ENCODE measurements at regions not wholly inside any gene's neighbourhood (a gene's known extent, or its start where the extent isn't known, plus 50 kb on each side); places are given as distances from the start of the nearest gene placed in this dataset.

DNA sequence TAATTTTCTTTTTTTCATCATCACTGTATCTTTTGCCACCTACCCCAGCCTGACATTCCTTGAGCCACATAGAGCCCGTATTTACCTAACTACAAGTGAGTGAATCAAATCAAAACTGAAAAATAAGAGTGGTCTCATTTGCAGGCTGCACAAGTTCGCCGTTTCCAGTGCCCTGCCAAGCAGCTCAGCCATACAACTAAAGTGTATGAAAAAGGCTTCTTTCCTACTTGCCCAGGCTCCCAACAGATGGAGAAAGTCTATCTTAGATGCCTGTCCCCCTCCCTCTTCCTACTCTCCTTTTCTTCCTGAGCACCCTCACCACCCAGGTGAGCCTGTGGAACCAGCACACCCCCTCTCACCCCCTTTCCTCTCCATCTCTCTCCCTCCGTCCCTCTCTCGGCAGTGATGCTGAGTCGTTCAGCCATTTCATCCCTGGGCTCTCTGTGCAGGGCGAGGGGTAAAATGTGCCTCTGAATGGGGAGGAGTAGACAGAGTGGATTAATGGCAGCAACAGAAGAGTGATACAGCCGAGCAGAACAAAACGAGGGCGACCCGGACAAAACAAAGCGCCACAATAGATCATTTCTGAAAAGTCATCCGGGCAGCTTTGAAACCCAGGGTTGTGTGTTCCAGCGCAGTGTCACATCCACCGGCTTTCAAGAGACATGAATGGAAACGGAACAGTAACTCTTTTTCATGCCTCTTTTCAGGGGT is 65.0 kb upstream of the POU3F3 start:
- no peak for FAIRE-seq

DNA sequence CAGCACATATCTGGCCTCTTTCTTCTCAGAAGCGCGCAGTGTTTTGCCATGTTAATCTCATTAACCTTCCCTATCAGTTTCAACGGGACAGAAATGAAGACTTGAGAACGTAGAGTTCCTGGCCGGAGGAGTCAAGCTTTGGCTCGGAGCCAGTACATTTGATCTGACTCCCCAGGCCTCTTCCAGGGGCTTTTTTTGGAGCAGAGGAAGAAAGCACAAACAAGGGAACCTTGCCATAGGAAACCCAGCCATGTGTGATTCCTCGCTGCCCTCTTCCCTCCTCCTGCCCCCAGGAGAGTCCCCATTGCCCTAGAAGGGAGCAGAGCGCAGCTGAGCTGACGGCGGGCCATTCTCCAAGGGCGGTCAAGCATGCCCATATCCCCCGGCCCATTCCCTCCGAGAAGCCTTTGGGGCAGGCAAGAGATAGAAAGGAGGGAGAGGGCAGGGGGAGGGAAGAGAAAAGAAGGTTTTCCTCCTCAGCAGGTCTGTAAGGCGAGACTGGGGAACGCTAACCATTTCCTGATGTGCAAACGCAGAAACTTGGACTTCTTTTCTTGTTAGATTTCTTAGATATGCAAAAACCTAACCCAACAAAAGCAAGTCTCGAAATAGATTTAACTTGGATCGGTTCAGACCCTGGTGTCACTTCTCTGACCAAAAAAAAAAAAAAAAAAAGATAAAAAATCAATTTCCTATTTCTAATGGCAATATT is 63.7 kb upstream of the POU3F3 start:
- FAIRE-seq, result no peak

DNA sequence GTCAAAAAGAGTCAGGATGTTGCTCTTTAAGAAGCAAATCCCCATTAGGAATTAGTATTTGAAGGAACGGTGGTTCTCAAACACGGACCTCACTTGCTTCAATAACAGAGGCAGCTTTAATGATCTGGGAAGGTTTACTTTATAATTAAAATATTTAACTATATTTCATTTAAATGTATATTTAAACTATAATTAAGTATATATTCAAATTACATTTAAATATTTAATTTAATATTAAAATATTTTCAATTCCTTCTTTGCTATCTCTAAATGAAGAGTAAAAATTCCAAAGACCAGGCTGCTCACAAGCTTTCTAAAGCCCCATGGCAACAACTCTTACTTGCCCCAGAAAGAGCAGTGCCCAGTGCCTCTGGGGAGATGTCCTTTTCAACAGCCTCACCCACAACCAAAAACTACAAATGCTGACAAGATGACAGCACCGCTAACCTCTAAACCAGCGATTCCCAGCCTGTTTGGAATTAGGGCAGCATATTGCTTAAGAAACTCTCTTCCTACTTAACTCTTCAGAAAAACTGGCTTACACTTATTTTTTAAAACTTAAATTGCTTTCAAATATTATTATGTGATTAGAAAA is 62.9 kb upstream of the POU3F3 start:
- FAIRE-seq, result no peak

DNA sequence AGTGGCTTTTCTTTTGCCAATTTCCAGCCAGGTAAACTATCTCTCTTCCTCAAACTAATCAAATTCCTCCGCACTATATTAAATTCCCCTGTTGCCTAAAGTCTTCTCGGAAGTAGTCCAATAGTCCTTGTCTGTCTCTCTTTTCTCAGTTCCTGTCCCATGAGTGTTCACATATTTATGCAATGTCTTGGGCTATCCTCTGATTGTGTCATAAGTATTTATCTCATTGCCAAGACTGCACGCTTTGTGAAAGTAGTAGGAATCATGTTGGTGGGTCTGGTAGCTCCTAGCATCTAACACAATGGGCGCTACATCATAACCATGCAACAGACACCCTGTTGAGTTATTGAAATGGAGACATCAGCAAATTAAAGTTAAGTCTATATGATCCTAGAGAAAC is 59.9 kb upstream of the POU3F3 start:
- no peak for FAIRE-seq

DNA sequence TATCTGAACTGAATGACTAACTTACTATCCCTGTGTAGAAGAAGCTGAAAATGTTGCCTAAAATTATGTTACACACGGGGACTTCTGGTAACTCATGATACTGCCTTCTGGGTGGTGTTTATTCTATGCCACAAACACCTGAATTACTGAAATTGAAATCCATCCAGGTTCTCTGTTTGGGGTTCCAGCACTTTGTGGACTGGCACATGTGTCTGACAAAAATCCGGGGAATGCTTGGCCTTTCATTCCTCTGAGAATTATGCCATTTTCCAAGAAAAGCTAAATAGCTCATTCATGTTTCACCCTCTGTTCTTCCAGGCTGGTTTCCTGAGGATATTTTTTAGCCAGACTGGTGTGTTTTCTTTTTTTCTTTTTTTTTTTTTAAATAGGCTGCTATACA is 59.5 kb upstream of the POU3F3 start:
- FAIRE-seq, result no peak
